Lower lobe of right lung (tissue), 2 donors: ENCODE measurements at regions not wholly inside any gene's neighbourhood (a gene's known extent, or its start where the extent isn't known, plus 50 kb on each side); places are given as distances from the start of the nearest gene placed in this dataset.

Experiments used
- ATAC-seq, 2 donors: fragments of 200-7000 bp; cut with Tn5 transposase; one replicate each; pipeline ENCODE4 v1.9.1; 2020 to 2022; ENCODE audit warnings: mild to moderate bottlenecking in 2 of 2, moderate library complexity in 2 of 2
- DNase-seq: peaks from one replicate; pipeline ENCODE4 v3.0.0-alpha.2; 2020
- H3K27ac ChIP-seq: fragments of 200-600 bp; one replicate; pipeline ENCODE4 v1.8.0; 2022
- H3K27me3 ChIP-seq: fragments of 200-600 bp; one replicate; pipeline ENCODE4 v1.8.0; 2022; ENCODE audit warnings: low read depth
- H3K36me3 ChIP-seq: fragments of 200-600 bp; one replicate; pipeline ENCODE4 v1.8.0; 2022; ENCODE audit warnings: mild to moderate bottlenecking
- H3K4me1 ChIP-seq: fragments of 200-600 bp; one replicate; pipeline ENCODE4 v1.8.0; 2022
- H3K4me3 ChIP-seq: fragments of 200-600 bp; one replicate; pipeline ENCODE4 v1.8.0; 2022; ENCODE audit warnings: mild to moderate bottlenecking
- H3K9me3 ChIP-seq: fragments of 200-600 bp; one replicate; pipeline ENCODE4 v1.8.0; 2022
- CTCF ChIP-seq: fragments of 200-600 bp; IDR thresholded peaks from one replicate; pipeline ENCODE4 v1.8.0; 2022; ENCODE audit warnings: antibody characterized with exemption, mild to moderate bottlenecking
- intact Hi-C: fragments of 100-400 bp; cut with DNase I; formaldehyde crosslinking; loops from one replicate; pipeline ENCODE4 v1.11.0; 2022
- donor health status: DM: no; HTN: yes; CAD: no; lungs with severe emphysema.

- intact Hi-C loops, result no loop called here
- Histone ChIP-seq H3K4me1 (no peaks in the 10 kb centered on the region), H3K27me3 (peaks cover 15% of the 10 kb centered on the region), H3K36me3 (no peaks in the 10 kb centered on the region), H3K9me3 (no peaks in the 10 kb centered on the region), H3K27ac (no peak overlapping the region), H3K4me3 (no peak overlapping the region)
- ATAC-seq (no peak), DNase-seq (no peak)
- TF ChIP-seq CTCF, result no peak
These were observed 981.5 kb downstream of the BRD1 start for GRCh38 chr22:48846200-48846599.

GRCh38 chr22:48845356-48845936, 982.2 kb downstream of the BRD1 start:
- no peaks in the 10 kb centered on the region for H3K9me3 ChIP-seq
- TF ChIP-seq CTCF, result no peak
- no peak overlapping the region for H3K27ac ChIP-seq
- no peak for ATAC-seq
- no peaks in the 10 kb centered on the region for H3K4me1 ChIP-seq
- H3K36me3 ChIP-seq, result no peaks in the 10 kb centered on the region
- H3K27me3 ChIP-seq, result peaks cover 15% of the 10 kb centered on the region
- no peak overlapping the region for H3K4me3 ChIP-seq
- DNase-seq, result no peak
- intact Hi-C loops, result no loop called here

GRCh38 chr22:48844056-48844675, 983.5 kb downstream of the BRD1 start:
- intact Hi-C loops, result no loop called here
- Histone ChIP-seq H3K36me3 (no peaks in the 10 kb centered on the region), H3K27me3 (peaks cover 16% of the 10 kb centered on the region), H3K9me3 (no peaks in the 10 kb centered on the region), H3K27ac (no peak overlapping the region), H3K4me1 (no peaks in the 10 kb centered on the region), H3K4me3 (no peak overlapping the region)
- no peak for ATAC-seq
- TF ChIP-seq CTCF, result no peak
- DNase-seq, result no peak

GRCh38 chr22:48843640-48844039, 984.0 kb downstream of the BRD1 start:
- Histone ChIP-seq H3K27ac (no peak overlapping the region), H3K36me3 (no peaks in the 10 kb centered on the region), H3K4me1 (no peaks in the 10 kb centered on the region), H3K27me3 (peaks cover 22% of the 10 kb centered on the region), H3K9me3 (no peaks in the 10 kb centered on the region), H3K4me3 (no peak overlapping the region)
- DNase-seq (no peak), ATAC-seq (no peak)
- intact Hi-C loops, result no loop called here
- no peak for TF ChIP-seq CTCF

- H3K9me3 ChIP-seq, result no peaks in the 10 kb centered on the region
- H3K36me3 ChIP-seq, result no peaks in the 10 kb centered on the region
- ATAC-seq, result no peak
- DNase-seq, result no peak
- no peak for TF ChIP-seq CTCF
- intact Hi-C loops, result no loop called here
- H3K27me3 ChIP-seq, result peaks cover 17% of the 10 kb centered on the region
- no peak overlapping the region for H3K4me3 ChIP-seq
- H3K4me1 ChIP-seq, result no peaks in the 10 kb centered on the region
- no peak overlapping the region for H3K27ac ChIP-seq
These were observed 984.7 kb downstream of the BRD1 start for GRCh38 chr22:48842976-48843375.
